ENCODE measurements at regions not wholly inside any gene's neighbourhood (a gene's known extent, or its start where the extent isn't known, plus 50 kb on each side); places are given as distances from the start of the nearest gene placed in this dataset.
"Not testable (repeated sequence)": the region's sequence is repeated elsewhere in the genome, so short reads cannot be mapped to it uniquely, and the experiment has no call there.

DNA sequence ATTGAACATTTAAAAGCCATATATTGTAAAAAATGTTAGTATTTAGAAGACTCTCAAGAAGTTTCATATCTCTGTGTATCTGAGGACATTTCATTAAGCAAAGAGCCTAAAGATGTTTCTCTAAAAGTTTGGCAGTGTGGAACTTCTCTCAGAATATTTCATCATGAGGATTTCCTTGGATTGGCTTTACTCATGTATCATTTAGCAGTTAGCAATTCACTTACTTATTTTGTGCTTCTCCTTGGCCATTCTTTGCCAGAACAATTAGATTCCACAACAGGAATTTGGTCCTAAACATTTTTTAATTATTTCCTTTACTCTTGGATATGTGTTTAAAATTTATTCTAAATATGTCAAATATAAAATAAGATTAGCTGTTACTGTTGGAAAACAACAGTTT is 345.0 kb upstream of the LRRTM4 start:
- Histone ChIP-seq H3K9me3 (ENCODE audit: control insufficient read depth, insufficient read depth, low read depth, low read length) (no peaks in the 10 kb centered on the region), H3K36me3 (ENCODE audit: control insufficient read depth in 2 of 2, insufficient read depth in 1 of 2, low read length in 2 of 2) (no peaks in the 10 kb centered on the region), H3K4me1 (ENCODE audit: control insufficient read depth, insufficient read depth, low read length) (no peaks in the 10 kb centered on the region), H3K27ac (ENCODE audit: extremely low read depth, low read depth, low read length) (no peak overlapping the region), H3K4me3 (ENCODE audit: low read depth, low read length) (no peak overlapping the region)
- ChIA-PET CTCF (interaction anchor here (0.6 kb wide), 1 partner anchor 136 kb away, joined by 3 read pairs; no protein-coding TSS in a partner anchor), POLR2A (no interaction called here)
- TF ChIP-seq SP7 (tag by site-specific recombination; IDR thresholded peaks at IDR 0.05), result no peak

DNA sequence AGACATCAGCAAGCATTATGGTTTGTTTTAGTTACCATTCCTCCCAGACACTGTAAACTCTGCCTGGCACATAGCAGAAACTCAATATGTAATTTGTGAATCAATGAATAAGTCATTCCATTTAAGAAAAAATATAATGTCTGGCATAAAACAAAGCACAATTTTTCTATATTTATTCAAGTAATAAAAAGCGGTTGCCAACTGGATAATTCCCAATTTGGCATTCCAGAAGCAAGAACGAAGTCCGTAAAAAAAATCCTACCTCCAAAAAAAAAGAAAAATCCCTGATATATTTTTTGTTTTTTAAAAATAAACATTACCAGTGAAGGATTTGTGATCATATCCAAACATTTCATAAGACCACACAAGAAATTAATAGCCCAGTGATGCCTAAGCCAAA is 351.3 kb upstream of the LRRTM4 start:
- ChIA-PET CTCF (no interaction called here), POLR2A (no interaction called here)
- H3K36me3 ChIP-seq (ENCODE audit: control insufficient read depth in 2 of 2, insufficient read depth in 1 of 2, low read length in 2 of 2), result no peaks in the 10 kb centered on the region
- H3K4me3 ChIP-seq (ENCODE audit: low read depth, low read length), result no peak overlapping the region
- TF ChIP-seq ZBTB17 (tag by site-specific recombination; IDR thresholded peaks at IDR 0.05), result no peak
- TF ChIP-seq ZNF292 (tag by site-specific recombination; IDR thresholded peaks at IDR 0.05; ENCODE audit: borderline replicate concordance, low read depth), result no peak
- no peaks in the 10 kb centered on the region for H3K9me3 ChIP-seq (ENCODE audit: control insufficient read depth, insufficient read depth, low read depth, low read length)
- H3K4me1 ChIP-seq (ENCODE audit: control insufficient read depth, insufficient read depth, low read length), result no peaks in the 10 kb centered on the region
- H3K27ac ChIP-seq (ENCODE audit: extremely low read depth, low read depth, low read length), result no peak overlapping the region

DNA sequence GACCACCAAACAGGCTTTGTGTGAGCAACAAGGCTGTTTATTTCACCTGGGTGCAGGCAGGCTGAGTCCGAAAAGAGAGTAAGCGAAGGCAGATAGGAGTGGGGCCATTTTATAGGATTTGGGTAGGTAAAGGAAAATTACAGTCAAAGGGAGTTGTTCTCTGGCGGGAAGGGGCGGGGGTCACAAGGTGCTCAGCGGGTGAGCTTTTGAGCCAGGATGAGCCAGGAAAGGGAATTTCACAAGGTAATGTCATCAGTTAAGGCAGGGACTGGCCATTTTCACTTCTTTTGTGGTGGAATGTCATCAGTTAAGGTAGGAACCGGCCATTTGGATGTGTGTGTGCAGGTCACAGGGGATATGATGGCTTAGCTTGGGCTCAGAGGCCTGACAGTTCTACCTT is 378.0 kb upstream of the LRRTM4 start:
- H3K27ac ChIP-seq (ENCODE audit: extremely low read depth, low read depth, low read length); H3K4me1 ChIP-seq (ENCODE audit: control insufficient read depth, insufficient read depth, low read length); H3K36me3 ChIP-seq (ENCODE audit: control insufficient read depth in 2 of 2, insufficient read depth in 1 of 2, low read length in 2 of 2); H3K9me3 ChIP-seq (ENCODE audit: control insufficient read depth, insufficient read depth, low read depth, low read length); POLR2A ChIA-PET; CTCF ChIA-PET; H3K4me3 ChIP-seq (ENCODE audit: low read depth, low read length): not testable (repeated sequence)

DNA sequence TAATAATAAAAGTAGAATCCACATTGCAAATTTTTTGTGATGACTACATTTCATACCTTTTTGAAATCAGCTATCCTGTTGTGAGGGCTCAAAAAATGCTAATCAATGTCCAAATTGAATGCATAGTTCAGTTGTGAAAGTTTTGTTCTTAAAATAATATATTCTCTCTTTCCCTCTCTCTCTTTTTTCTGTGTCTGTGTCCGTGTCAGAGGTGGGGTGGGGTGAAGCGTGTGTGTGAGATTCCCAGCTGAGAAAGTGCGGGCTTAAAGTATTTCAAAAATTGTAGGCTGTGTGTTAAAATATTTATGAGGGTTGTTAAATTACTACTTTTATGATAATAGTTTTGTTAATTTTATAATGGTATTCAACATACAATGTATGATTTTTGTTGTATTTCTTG is 388.0 kb upstream of the LRRTM4 start:
- no peaks in the 10 kb centered on the region for H3K4me1 ChIP-seq (ENCODE audit: control insufficient read depth, insufficient read depth, low read length)
- TF ChIP-seq OVOL3 (tag by site-specific recombination; IDR thresholded peaks at IDR 0.05) (no peak), ZNF138 (tag by site-specific recombination; IDR thresholded peaks at IDR 0.05; ENCODE audit: borderline replicate concordance) (no peak), SALL2 (tag by site-specific recombination; IDR thresholded peaks at IDR 0.05; ENCODE audit: borderline replicate concordance) (no peak), ZNF701 (tag by site-specific recombination; IDR thresholded peaks at IDR 0.05) (no peak), ZNF16 (tag by site-specific recombination; IDR thresholded peaks at IDR 0.05; ENCODE audit: low read depth) (no peak), FEZF1 (tag by site-specific recombination; IDR thresholded peaks at IDR 0.05) (no peak), ZNF626 (tag by site-specific recombination; IDR thresholded peaks at IDR 0.05) (no peak), ZNF514 (tag by site-specific recombination; IDR thresholded peaks at IDR 0.05) (no peak), ZNF426 (tag by site-specific recombination; IDR thresholded peaks at IDR 0.05) (no peak), PRDM1 (tag by site-specific recombination; IDR thresholded peaks at IDR 0.05) (no peak), BCL11A (tag by site-specific recombination; IDR thresholded peaks at IDR 0.05; ENCODE audit: low read depth) (no peak)
- TF ChIP-seq, protein P1, sequence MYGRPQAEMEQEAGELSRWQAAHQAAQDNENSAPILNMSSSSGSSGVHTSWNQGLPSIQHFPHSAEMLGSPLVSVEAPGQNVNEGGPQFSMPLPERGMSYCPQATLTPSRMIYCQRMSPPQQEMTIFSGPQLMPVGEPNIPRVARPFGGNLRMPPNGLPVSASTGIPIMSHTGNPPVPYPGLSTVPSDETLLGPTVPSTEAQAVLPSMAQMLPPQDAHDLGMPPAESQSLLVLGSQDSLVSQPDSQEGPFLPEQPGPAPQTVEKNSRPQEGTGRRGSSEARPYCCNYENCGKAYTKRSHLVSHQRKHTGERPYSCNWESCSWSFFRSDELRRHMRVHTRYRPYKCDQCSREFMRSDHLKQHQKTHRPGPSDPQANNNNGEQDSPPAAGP (tag by site-specific recombination; IDR thresholded peaks at IDR 0.05), result no peak
- TF ChIP-seq, protein P2, sequence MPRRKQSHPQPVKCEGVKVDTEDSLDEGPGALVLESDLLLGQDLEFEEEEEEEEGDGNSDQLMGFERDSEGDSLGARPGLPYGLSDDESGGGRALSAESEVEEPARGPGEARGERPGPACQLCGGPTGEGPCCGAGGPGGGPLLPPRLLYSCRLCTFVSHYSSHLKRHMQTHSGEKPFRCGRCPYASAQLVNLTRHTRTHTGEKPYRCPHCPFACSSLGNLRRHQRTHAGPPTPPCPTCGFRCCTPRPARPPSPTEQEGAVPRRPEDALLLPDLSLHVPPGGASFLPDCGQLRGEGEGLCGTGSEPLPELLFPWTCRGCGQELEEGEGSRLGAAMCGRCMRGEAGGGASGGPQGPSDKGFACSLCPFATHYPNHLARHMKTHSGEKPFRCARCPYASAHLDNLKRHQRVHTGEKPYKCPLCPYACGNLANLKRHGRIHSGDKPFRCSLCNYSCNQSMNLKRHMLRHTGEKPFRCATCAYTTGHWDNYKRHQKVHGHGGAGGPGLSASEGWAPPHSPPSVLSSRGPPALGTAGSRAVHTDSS (tag by site-specific recombination; IDR thresholded peaks at IDR 0.05), result no peak
- TF ChIP-seq, protein P3, sequence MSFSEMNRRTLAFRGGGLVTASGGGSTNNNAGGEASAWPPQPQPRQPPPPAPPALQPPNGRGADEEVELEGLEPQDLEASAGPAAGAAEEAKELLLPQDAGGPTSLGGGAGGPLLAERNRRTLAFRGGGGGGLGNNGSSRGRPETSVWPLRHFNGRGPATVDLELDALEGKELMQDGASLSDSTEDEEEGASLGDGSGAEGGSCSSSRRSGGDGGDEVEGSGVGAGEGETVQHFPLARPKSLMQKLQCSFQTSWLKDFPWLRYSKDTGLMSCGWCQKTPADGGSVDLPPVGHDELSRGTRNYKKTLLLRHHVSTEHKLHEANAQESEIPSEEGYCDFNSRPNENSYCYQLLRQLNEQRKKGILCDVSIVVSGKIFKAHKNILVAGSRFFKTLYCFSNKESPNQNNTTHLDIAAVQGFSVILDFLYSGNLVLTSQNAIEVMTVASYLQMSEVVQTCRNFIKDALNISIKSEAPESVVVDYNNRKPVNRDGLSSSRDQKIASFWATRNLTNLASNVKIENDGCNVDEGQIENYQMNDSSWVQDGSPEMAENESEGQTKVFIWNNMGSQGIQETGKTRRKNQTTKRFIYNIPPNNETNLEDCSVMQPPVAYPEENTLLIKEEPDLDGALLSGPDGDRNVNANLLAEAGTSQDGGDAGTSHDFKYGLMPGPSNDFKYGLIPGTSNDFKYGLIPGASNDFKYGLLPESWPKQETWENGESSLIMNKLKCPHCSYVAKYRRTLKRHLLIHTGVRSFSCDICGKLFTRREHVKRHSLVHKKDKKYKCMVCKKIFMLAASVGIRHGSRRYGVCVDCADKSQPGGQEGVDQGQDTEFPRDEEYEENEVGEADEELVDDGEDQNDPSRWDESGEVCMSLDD (tag by site-specific recombination; IDR thresholded peaks at IDR 0.05), result no peak
- TF ChIP-seq, protein P4, sequence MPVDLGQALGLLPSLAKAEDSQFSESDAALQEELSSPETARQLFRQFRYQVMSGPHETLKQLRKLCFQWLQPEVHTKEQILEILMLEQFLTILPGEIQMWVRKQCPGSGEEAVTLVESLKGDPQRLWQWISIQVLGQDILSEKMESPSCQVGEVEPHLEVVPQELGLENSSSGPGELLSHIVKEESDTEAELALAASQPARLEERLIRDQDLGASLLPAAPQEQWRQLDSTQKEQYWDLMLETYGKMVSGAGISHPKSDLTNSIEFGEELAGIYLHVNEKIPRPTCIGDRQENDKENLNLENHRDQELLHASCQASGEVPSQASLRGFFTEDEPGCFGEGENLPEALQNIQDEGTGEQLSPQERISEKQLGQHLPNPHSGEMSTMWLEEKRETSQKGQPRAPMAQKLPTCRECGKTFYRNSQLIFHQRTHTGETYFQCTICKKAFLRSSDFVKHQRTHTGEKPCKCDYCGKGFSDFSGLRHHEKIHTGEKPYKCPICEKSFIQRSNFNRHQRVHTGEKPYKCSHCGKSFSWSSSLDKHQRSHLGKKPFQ (tag by site-specific recombination; IDR thresholded peaks at IDR 0.05), result no peak
- TF ChIP-seq, protein P5, sequence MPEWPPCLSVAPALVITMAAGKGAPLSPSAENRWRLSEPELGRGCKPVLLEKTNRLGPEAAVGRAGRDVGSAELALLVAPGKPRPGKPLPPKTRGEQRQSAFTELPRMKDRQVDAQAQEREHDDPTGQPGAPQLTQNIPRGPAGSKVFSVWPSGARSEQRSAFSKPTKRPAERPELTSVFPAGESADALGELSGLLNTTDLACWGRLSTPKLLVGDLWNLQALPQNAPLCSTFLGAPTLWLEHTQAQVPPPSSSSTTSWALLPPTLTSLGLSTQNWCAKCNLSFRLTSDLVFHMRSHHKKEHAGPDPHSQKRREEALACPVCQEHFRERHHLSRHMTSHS (tag by site-specific recombination; IDR thresholded peaks at IDR 0.05), result no peak
- TF ChIP-seq, protein P6, sequence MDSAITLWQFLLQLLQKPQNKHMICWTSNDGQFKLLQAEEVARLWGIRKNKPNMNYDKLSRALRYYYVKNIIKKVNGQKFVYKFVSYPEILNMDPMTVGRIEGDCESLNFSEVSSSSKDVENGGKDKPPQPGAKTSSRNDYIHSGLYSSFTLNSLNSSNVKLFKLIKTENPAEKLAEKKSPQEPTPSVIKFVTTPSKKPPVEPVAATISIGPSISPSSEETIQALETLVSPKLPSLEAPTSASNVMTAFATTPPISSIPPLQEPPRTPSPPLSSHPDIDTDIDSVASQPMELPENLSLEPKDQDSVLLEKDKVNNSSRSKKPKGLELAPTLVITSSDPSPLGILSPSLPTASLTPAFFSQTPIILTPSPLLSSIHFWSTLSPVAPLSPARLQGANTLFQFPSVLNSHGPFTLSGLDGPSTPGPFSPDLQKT (IDR thresholded peaks at IDR 0.05; ENCODE audit: borderline replicate concordance, low read depth, low read length), result no peak

More for the DNA sequence above, 388.0 kb upstream of the LRRTM4 start:
- no peak overlapping the region for H3K27ac ChIP-seq (ENCODE audit: extremely low read depth, low read depth, low read length)
- no peak overlapping the region for H3K4me3 ChIP-seq (ENCODE audit: low read depth, low read length)
- POLR2A ChIA-PET, result no interaction called here
- no peaks in the 10 kb centered on the region for H3K9me3 ChIP-seq (ENCODE audit: control insufficient read depth, insufficient read depth, low read depth, low read length)
- no peaks in the 10 kb centered on the region for H3K36me3 ChIP-seq (ENCODE audit: control insufficient read depth in 2 of 2, insufficient read depth in 1 of 2, low read length in 2 of 2)
- CTCF ChIA-PET, result no interaction called here

All from HEK293 (cell line).